ENCODE measurements at regions not wholly inside any gene's neighbourhood (a gene's known extent, or its start where the extent isn't known, plus 50 kb on each side); places are given as distances from the start of the nearest gene placed in this dataset.

DNA sequence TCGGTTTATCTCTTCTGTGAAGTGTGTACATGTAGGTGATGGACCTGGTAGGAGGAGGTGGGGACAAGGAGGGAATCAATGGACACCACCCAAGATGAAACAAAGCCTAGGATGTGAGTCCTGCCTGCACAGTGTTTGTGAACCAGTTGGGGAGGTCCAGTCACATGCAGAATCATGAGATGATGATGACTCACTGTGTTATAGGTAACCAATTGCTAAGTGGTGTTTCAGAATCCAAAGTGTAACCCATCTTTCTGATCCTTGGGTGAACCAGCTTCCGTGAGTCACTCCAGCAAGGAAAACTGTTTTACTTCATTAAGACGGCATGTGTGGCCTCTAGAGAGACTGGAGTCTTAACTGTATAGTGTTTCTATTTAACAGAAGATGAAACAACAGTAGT is 57.9 kb upstream of the HPF1 start:
- Mint-ChIP-seq H3K27me3 (peaks cover 5% of the 10 kb centered on the region), H3K27ac (no peak overlapping the region), H3K4me3 (no peak overlapping the region), H3K9me3 (ENCODE audit: insufficient read depth) (no peaks in the 10 kb centered on the region), H3K4me1 (peaks cover 10% of the 10 kb centered on the region)
- Histone ChIP-seq H3K9ac (ENCODE audit: low read length) (no peak overlapping the region), H3K4me2 (replicated peaks; ENCODE audit: low read depth, low read length, poor library complexity, severe bottlenecking) (no peak overlapping the region), H3K4me1 (ENCODE audit: control insufficient read depth in 2 of 2, insufficient read depth in 2 of 2, low read length in 2 of 2) (peaks cover 11 to 13% of the 10 kb centered on the region in 2 donors), H3K36me3 (replicated peaks in 1 of 2; ENCODE audit: control extremely low read depth in 1 of 2, control insufficient read depth in 1 of 2, extremely low read depth in 1 of 2, insufficient read depth in 2 of 2, low read length in 1 of 2) (no peaks in the 10 kb centered on the region), H4K20me1 (ENCODE audit: control insufficient read depth, insufficient read depth, low read length, poor library complexity, severe bottlenecking) (no peaks in the 10 kb centered on the region), H2AFZ (ENCODE audit: insufficient read depth, low read depth, low read length, poor library complexity, severe bottlenecking) (no peak overlapping the region), H3K79me2 (ENCODE audit: control insufficient read depth, insufficient read depth, low read length) (no peaks in the 10 kb centered on the region), H3K9me3 (ENCODE audit: control extremely low read depth in 1 of 3, control insufficient read depth in 2 of 3, insufficient read depth in 1 of 3, low read length in 2 of 3) (no peaks in the 10 kb centered on the region), H3K4me3 (ENCODE audit: control extremely low read depth in 1 of 5, extremely low read depth in 1 of 5, insufficient read depth in 1 of 5, low read depth in 2 of 5, low read length in 4 of 5) (no peak overlapping the region), H3K27ac (ENCODE audit: low read length in 2 of 2) (no peak overlapping the region), H3K27me3 (replicated peaks in 1 of 4; ENCODE audit: control extremely low read depth in 1 of 4, control insufficient read depth in 3 of 4, insufficient read depth in 4 of 4, low read length in 3 of 4) (no peaks in the 10 kb centered on the region)
- 90% methylated on average over 1 of the region's 3 CpGs for WGBS (ENCODE audit: insufficient coverage)
- ChIA-PET CTCF (interaction anchor here (1.8 kb wide), 1 partner anchor 11 kb away, joined by 3 read pairs; no protein-coding TSS in a partner anchor), POLR2A (no interaction called here)
- ATAC-seq (ENCODE audit: low read depth) (no peak), DNase-seq (no peak)
- no peak for TF ChIP-seq EZH2 (IDR thresholded peaks at IDR 0.05; ENCODE audit: borderline replicate concordance, insufficient read depth, low read depth, low read length, poor library complexity, severe bottlenecking)
- TF ChIP-seq, protein P1, sequence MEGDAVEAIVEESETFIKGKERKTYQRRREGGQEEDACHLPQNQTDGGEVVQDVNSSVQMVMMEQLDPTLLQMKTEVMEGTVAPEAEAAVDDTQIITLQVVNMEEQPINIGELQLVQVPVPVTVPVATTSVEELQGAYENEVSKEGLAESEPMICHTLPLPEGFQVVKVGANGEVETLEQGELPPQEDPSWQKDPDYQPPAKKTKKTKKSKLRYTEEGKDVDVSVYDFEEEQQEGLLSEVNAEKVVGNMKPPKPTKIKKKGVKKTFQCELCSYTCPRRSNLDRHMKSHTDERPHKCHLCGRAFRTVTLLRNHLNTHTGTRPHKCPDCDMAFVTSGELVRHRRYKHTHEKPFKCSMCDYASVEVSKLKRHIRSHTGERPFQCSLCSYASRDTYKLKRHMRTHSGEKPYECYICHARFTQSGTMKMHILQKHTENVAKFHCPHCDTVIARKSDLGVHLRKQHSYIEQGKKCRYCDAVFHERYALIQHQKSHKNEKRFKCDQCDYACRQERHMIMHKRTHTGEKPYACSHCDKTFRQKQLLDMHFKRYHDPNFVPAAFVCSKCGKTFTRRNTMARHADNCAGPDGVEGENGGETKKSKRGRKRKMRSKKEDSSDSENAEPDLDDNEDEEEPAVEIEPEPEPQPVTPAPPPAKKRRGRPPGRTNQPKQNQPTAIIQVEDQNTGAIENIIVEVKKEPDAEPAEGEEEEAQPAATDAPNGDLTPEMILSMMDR (IDR thresholded peaks at IDR 0.05): no peak
- intact Hi-C loops (cut with micrococcal nuclease): no loop called here

DNA sequence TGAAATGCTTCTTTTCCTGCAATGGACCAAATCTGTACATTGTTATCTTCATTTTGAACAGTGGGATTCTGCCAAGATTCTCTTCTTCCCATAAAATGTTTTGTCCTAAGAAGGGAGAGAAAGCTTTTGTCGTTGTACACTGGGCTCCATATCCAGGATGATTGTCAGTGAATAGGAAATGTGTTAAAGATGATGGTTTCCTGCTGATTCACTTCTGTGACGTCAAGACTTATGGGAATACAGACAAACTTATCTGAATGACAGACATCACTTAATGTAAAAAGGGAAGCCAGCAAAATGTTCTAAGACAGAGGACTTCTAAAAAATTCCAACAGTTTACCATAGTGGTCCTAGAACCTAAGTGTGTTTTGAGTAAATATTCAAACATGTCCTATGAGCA is 53.7 kb upstream of the HPF1 start:
- Histone ChIP-seq H3K4me1 (ENCODE audit: control insufficient read depth in 2 of 2, insufficient read depth in 2 of 2, low read length in 2 of 2) (no peaks in the 10 kb centered on the region), H3K9ac (ENCODE audit: low read length) (no peak overlapping the region), H3K79me2 (ENCODE audit: control insufficient read depth, insufficient read depth, low read length) (no peaks in the 10 kb centered on the region), H3K27ac (ENCODE audit: low read length in 2 of 2) (no peak overlapping the region), H3K9me3 (ENCODE audit: control extremely low read depth in 1 of 3, control insufficient read depth in 2 of 3, insufficient read depth in 1 of 3, low read length in 2 of 3) (no peaks in the 10 kb centered on the region), H3K4me3 (ENCODE audit: control extremely low read depth in 1 of 5, extremely low read depth in 1 of 5, insufficient read depth in 1 of 5, low read depth in 2 of 5, low read length in 4 of 5) (no peak overlapping the region), H2AFZ (ENCODE audit: insufficient read depth, low read depth, low read length, poor library complexity, severe bottlenecking) (no peak overlapping the region), H4K20me1 (ENCODE audit: control insufficient read depth, insufficient read depth, low read length, poor library complexity, severe bottlenecking) (no peaks in the 10 kb centered on the region), H3K4me2 (replicated peaks; ENCODE audit: low read depth, low read length, poor library complexity, severe bottlenecking) (no peak overlapping the region), H3K27me3 (replicated peaks in 1 of 4; ENCODE audit: control extremely low read depth in 1 of 4, control insufficient read depth in 3 of 4, insufficient read depth in 4 of 4, low read length in 3 of 4) (no peaks in the 10 kb centered on the region), H3K36me3 (replicated peaks in 1 of 2; ENCODE audit: control extremely low read depth in 1 of 2, control insufficient read depth in 1 of 2, extremely low read depth in 1 of 2, insufficient read depth in 2 of 2, low read length in 1 of 2) (no peaks in the 10 kb centered on the region)
- no peak overlapping the region for H3K4me3 Mint-ChIP-seq
- CTCF ChIA-PET: interaction anchor here (1.0 to 3.1 kb wide), 9 partner anchors 12 to 237 kb away, joined by 3 to 51 read pairs (median 8); partner anchors contain the start of gene NEK1
- no peak overlapping the region for H3K27ac Mint-ChIP-seq
- no peaks in the 10 kb centered on the region for H3K4me1 Mint-ChIP-seq
- no peak for TF ChIP-seq EZH2 (IDR thresholded peaks at IDR 0.05; ENCODE audit: borderline replicate concordance, insufficient read depth, low read depth, low read length, poor library complexity, severe bottlenecking)
- TF ChIP-seq, protein P1 (IDR thresholded peaks at IDR 0.05): no peak
- POLR2A ChIA-PET: no interaction called here
- no peak for DNase-seq
- intact Hi-C loops (cut with micrococcal nuclease): no loop called here
- peaks cover 5% of the 10 kb centered on the region for H3K27me3 Mint-ChIP-seq
- WGBS (ENCODE audit: insufficient coverage): no CpG with 5 or more reads among the region's 2 CpGs
- ATAC-seq (ENCODE audit: low read depth): no peak
- no peaks in the 10 kb centered on the region for H3K9me3 Mint-ChIP-seq (ENCODE audit: insufficient read depth)
